ENCODE measurements at regions not wholly inside any gene's neighbourhood (a gene's known extent, or its start where the extent isn't known, plus 50 kb on each side); places are given as distances from the start of the nearest gene placed in this dataset.

- Histone ChIP-seq H3K36me3 (ENCODE audit: insufficient read depth) (no peaks in the 10 kb centered on the region), H3K27ac (ENCODE audit: low read depth) (no peak overlapping the region), H3K4me3 (ENCODE audit: low read depth, low read length) (no peak overlapping the region), H3K4me1 (ENCODE audit: insufficient read depth) (no peaks in the 10 kb centered on the region)
- 93% methylated on average over 2 of the region's 2 CpGs for WGBS
- DNase-seq (ENCODE audit: extremely low spot score): no peak
Measured at GRCh38 chr6:14787250-14787649, 458.6 kb upstream of the JARID2 start.

GRCh38 chr6:14787677-14788076 lies 458.2 kb upstream of the JARID2 start:
- Histone ChIP-seq H3K4me1 (ENCODE audit: insufficient read depth) (no peaks in the 10 kb centered on the region), H3K27ac (ENCODE audit: low read depth) (no peak overlapping the region), H3K4me3 (ENCODE audit: low read depth, low read length) (no peak overlapping the region), H3K36me3 (ENCODE audit: insufficient read depth) (no peaks in the 10 kb centered on the region)
- 94% methylated on average over 2 of the region's 2 CpGs for WGBS
- no peak for DNase-seq (ENCODE audit: extremely low spot score)

GRCh38 chr6:14789996-14790395 lies 455.9 kb upstream of the JARID2 start:
- no peak overlapping the region for H3K27ac ChIP-seq (ENCODE audit: low read depth)
- no peak overlapping the region for H3K4me3 ChIP-seq (ENCODE audit: low read depth, low read length)
- no peak for DNase-seq (ENCODE audit: extremely low spot score)
- WGBS: 92% methylated on average over 4 of the region's 4 CpGs
- H3K4me1 ChIP-seq (ENCODE audit: insufficient read depth): no peaks in the 10 kb centered on the region
- no peaks in the 10 kb centered on the region for H3K36me3 ChIP-seq (ENCODE audit: insufficient read depth)

- Histone ChIP-seq H3K4me1 (ENCODE audit: insufficient read depth) (no peaks in the 10 kb centered on the region), H3K4me3 (ENCODE audit: low read depth, low read length) (no peak overlapping the region), H3K27ac (ENCODE audit: low read depth) (no peak overlapping the region), H3K36me3 (ENCODE audit: insufficient read depth) (no peaks in the 10 kb centered on the region)
- 24% methylated on average over 1 of the region's 1 CpG for WGBS
- DNase-seq (ENCODE audit: extremely low spot score): no peak
Measured at GRCh38 chr6:14790976-14791375, 454.9 kb upstream of the JARID2 start.

GRCh38 chr6:14791526-14791925 lies 454.3 kb upstream of the JARID2 start:
- H3K36me3 ChIP-seq (ENCODE audit: insufficient read depth): no peaks in the 10 kb centered on the region
- no peak for DNase-seq (ENCODE audit: extremely low spot score)
- WGBS: 34% methylated on average over 2 of the region's 2 CpGs
- no peak overlapping the region for H3K27ac ChIP-seq (ENCODE audit: low read depth)
- H3K4me3 ChIP-seq (ENCODE audit: low read depth, low read length): no peak overlapping the region
- no peaks in the 10 kb centered on the region for H3K4me1 ChIP-seq (ENCODE audit: insufficient read depth)

- Histone ChIP-seq H3K27ac (ENCODE audit: low read depth) (no peak overlapping the region), H3K4me1 (ENCODE audit: insufficient read depth) (no peaks in the 10 kb centered on the region), H3K36me3 (ENCODE audit: insufficient read depth) (no peaks in the 10 kb centered on the region), H3K4me3 (ENCODE audit: low read depth, low read length) (no peak overlapping the region)
- no peak for DNase-seq (ENCODE audit: extremely low spot score)
- 53% methylated on average over 6 of the region's 6 CpGs for WGBS
Measured at GRCh38 chr6:14792118-14792955, 453.5 kb upstream of the JARID2 start.

GRCh38 chr6:14795451-14795850 lies 450.4 kb upstream of the JARID2 start:
- no peak overlapping the region for H3K27ac ChIP-seq (ENCODE audit: low read depth)
- no peaks in the 10 kb centered on the region for H3K36me3 ChIP-seq (ENCODE audit: insufficient read depth)
- H3K4me1 ChIP-seq (ENCODE audit: insufficient read depth): no peaks in the 10 kb centered on the region
- no peak for DNase-seq (ENCODE audit: extremely low spot score)
- no peak overlapping the region for H3K4me3 ChIP-seq (ENCODE audit: low read depth, low read length)
- 84% methylated on average over 7 of the region's 7 CpGs for WGBS

- no peak for DNase-seq (ENCODE audit: extremely low spot score)
- 82% methylated on average over 2 of the region's 2 CpGs for WGBS
- no peaks in the 10 kb centered on the region for H3K4me1 ChIP-seq (ENCODE audit: insufficient read depth)
- no peaks in the 10 kb centered on the region for H3K36me3 ChIP-seq (ENCODE audit: insufficient read depth)
- H3K27ac ChIP-seq (ENCODE audit: low read depth): no peak overlapping the region
- H3K4me3 ChIP-seq (ENCODE audit: low read depth, low read length): no peak overlapping the region
Measured at GRCh38 chr6:14796974-14797762, 448.7 kb upstream of the JARID2 start.

- Histone ChIP-seq H3K4me3 (ENCODE audit: low read depth, low read length) (no peak overlapping the region), H3K27ac (ENCODE audit: low read depth) (no peak overlapping the region), H3K36me3 (ENCODE audit: insufficient read depth) (no peaks in the 10 kb centered on the region), H3K4me1 (ENCODE audit: insufficient read depth) (no peaks in the 10 kb centered on the region)
- no peak for DNase-seq (ENCODE audit: extremely low spot score)
Measured at GRCh38 chr6:14797875-14798593, 447.8 kb upstream of the JARID2 start.

- H3K27ac ChIP-seq (ENCODE audit: low read depth): no peak overlapping the region
- no peak for DNase-seq (ENCODE audit: extremely low spot score)
- H3K4me3 ChIP-seq (ENCODE audit: low read depth, low read length): no peak overlapping the region
- 91% methylated on average over 4 of the region's 4 CpGs for WGBS
- no peaks in the 10 kb centered on the region for H3K4me1 ChIP-seq (ENCODE audit: insufficient read depth)
- no peaks in the 10 kb centered on the region for H3K36me3 ChIP-seq (ENCODE audit: insufficient read depth)
Measured at GRCh38 chr6:14798594-14798982, 447.3 kb upstream of the JARID2 start.

GRCh38 chr6:14798996-14799588 lies 446.8 kb upstream of the JARID2 start:
- Histone ChIP-seq H3K4me1 (ENCODE audit: insufficient read depth) (no peaks in the 10 kb centered on the region), H3K4me3 (ENCODE audit: low read depth, low read length) (no peak overlapping the region), H3K36me3 (ENCODE audit: insufficient read depth) (no peaks in the 10 kb centered on the region), H3K27ac (ENCODE audit: low read depth) (no peak overlapping the region)
- WGBS: 96% methylated on average over 2 of the region's 2 CpGs
- no peak for DNase-seq (ENCODE audit: extremely low spot score)

- no peak for DNase-seq (ENCODE audit: extremely low spot score)
- no peaks in the 10 kb centered on the region for H3K4me1 ChIP-seq (ENCODE audit: insufficient read depth)
- no peaks in the 10 kb centered on the region for H3K36me3 ChIP-seq (ENCODE audit: insufficient read depth)
- H3K27ac ChIP-seq (ENCODE audit: low read depth): no peak overlapping the region
- H3K4me3 ChIP-seq (ENCODE audit: low read depth, low read length): no peak overlapping the region
Measured at GRCh38 chr6:14799928-14800327, 445.9 kb upstream of the JARID2 start.

- no peaks in the 10 kb centered on the region for H3K4me1 ChIP-seq (ENCODE audit: insufficient read depth)
- no peak for DNase-seq (ENCODE audit: extremely low spot score)
- H3K36me3 ChIP-seq (ENCODE audit: insufficient read depth): no peaks in the 10 kb centered on the region
- no peak overlapping the region for H3K4me3 ChIP-seq (ENCODE audit: low read depth, low read length)
- WGBS: 89% methylated on average over 9 of the region's 9 CpGs
- H3K27ac ChIP-seq (ENCODE audit: low read depth): no peak overlapping the region
Measured at GRCh38 chr6:14802514-14803160, 443.2 kb upstream of the JARID2 start.

Data from urinary bladder (tissue), 3 donors.